IMR-90 (cell line): ENCODE measurements at regions not wholly inside any gene's neighbourhood (a gene's known extent, or its start where the extent isn't known, plus 50 kb on each side); places are given as distances from the start of the nearest gene placed in this dataset.

Experiments
- ATAC-seq: fragments of 200-7000 bp; cut with Tn5 transposase; 2 replicates; pipeline ENCODE4 v1.9.1; 2020; ENCODE audit warnings: low read depth, mild to moderate bottlenecking, moderate library complexity
- BruUV-seq: library from RNA; stranded (reverse); fragments of 400-500 nt; replicated peaks from 2 replicates; lab custom pipeline; 2021; lab: Mats Ljungman, UMichigan
- CTCF ChIA-PET: fragments of 300-600 bp; formaldehyde crosslinking; extraction: SDS; loops from one replicate; lab custom pipeline; 2021; ENCODE audit warnings: antibody characterized with exemption; lab: Yijun Ruan, JAX
- POLR2A ChIA-PET: fragments of 300-600 bp; sonication (Branson Sonifier 250); formaldehyde crosslinking; loops from one replicate; lab custom pipeline; 2022; ENCODE audit warnings: antibody characterized with exemption; ENCODE audit not compliant: unreplicated experiment; lab: Charles Lee
- DNase-seq: peaks from one replicate; pipeline ENCODE4 v3.0.0; 2013
- H2AFZ ChIP-seq: replicated peaks from 2 replicates; pipeline ENCODE3; 2013; ENCODE audit warnings: low read length, mild to moderate bottlenecking; ENCODE audit not compliant: poor library complexity
- H2AK5ac ChIP-seq: 2 replicates; pipeline ENCODE4 v1.6.1; 2013; ENCODE audit warnings: low read depth, low read length, inconsistent platforms
- H2AK9ac ChIP-seq: replicated peaks from 2 replicates; pipeline ENCODE3; 2013; ENCODE audit warnings: mild to moderate bottlenecking, low read depth, low read length, moderate library complexity; ENCODE audit not compliant: poor library complexity
- H2BK120ac ChIP-seq: 2 replicates; pipeline ENCODE4 v1.6.1; 2013; ENCODE audit warnings: low read depth, low read length, inconsistent platforms
- H2BK15ac ChIP-seq: 3 replicates; pipeline ENCODE4 v1.6.1; 2013; ENCODE audit warnings: low read depth, low read length, inconsistent platforms
- H2BK20ac ChIP-seq: 2 replicates; pipeline ENCODE4 v1.6.1; 2013; ENCODE audit warnings: low read depth, mild to moderate bottlenecking, inconsistent platforms, low read length, moderate library complexity
- H2BK5ac ChIP-seq: 2 replicates; pipeline ENCODE4 v1.6.1; 2013; ENCODE audit warnings: mild to moderate bottlenecking, low read depth, low read length, inconsistent platforms; ENCODE audit not compliant: poor library complexity, severe bottlenecking
- H3K14ac ChIP-seq: replicated peaks from 2 replicates; pipeline ENCODE4 v1.6.1; 2013; ENCODE audit warnings: low read depth, low read length, inconsistent platforms
- H3K18ac ChIP-seq: 2 replicates; pipeline ENCODE4 v1.6.1; 2013; ENCODE audit warnings: low read depth, low read length, control low read depth
- H3K23ac ChIP-seq: 2 replicates; pipeline ENCODE4 v1.6.1; 2013; ENCODE audit warnings: low read depth, low read length, inconsistent platforms
- H3K27ac ChIP-seq: 2 replicates; pipeline ENCODE4 v1.5.1; 2013; ENCODE audit warnings: mild to moderate bottlenecking, control low read depth, low read length; ENCODE audit not compliant: insufficient read depth
- H3K27me3 ChIP-seq: 2 replicates; pipeline ENCODE4 v1.6.1; 2013; ENCODE audit warnings: low read length; ENCODE audit not compliant: control insufficient read depth, insufficient read depth
- H3K36me3 ChIP-seq: 2 replicates; pipeline ENCODE4 v1.6.1; 2013; ENCODE audit warnings: low read length, mixed read lengths; ENCODE audit not compliant: control insufficient read depth, insufficient read depth
- H3K4ac ChIP-seq: 2 replicates; pipeline ENCODE4 v1.6.1; 2013; ENCODE audit warnings: low read depth, low read length, inconsistent platforms
- H3K4me1 ChIP-seq: 2 replicates; pipeline ENCODE4 v1.6.1; 2013; ENCODE audit warnings: low read length, mixed read lengths; ENCODE audit not compliant: control insufficient read depth, insufficient read depth
- H3K4me2 ChIP-seq: 2 replicates; pipeline ENCODE4 v1.6.1; 2013; ENCODE audit warnings: low read depth, mild to moderate bottlenecking, control low read depth, low read length, moderate library complexity
- H3K4me3 ChIP-seq: 2 replicates; pipeline ENCODE4 v1.5.1; 2013; ENCODE audit warnings: low read depth, mild to moderate bottlenecking, control low read depth, low read length, moderate library complexity; ENCODE audit not compliant: insufficient read depth
- H3K56ac ChIP-seq: 2 replicates; pipeline ENCODE4 v1.6.1; 2013; ENCODE audit warnings: low read length, inconsistent platforms; ENCODE audit not compliant: insufficient read depth; ENCODE audit errors: extremely low read depth
- H3K79me1 ChIP-seq, 2 experiments: 2 replicates each; pipeline ENCODE4 v1.6.1; 2013; ENCODE audit warnings: low read length in 2 of 2, inconsistent platforms in 1 of 2, low read depth in 1 of 2
- H3K9ac ChIP-seq: 2 replicates; pipeline ENCODE4 v1.6.1; 2013; ENCODE audit warnings: low read depth, low read length, control low read depth
- H3K9me1 ChIP-seq: 2 replicates; pipeline ENCODE4 v1.6.1; 2013; ENCODE audit warnings: low read length, inconsistent platforms; ENCODE audit not compliant: insufficient read depth
- H3K9me3 ChIP-seq: 2 replicates; pipeline ENCODE4 v1.6.1; 2013; ENCODE audit warnings: low read length; ENCODE audit not compliant: control insufficient read depth, insufficient read depth
- H4K20me1 ChIP-seq: 2 replicates; pipeline ENCODE4 v1.6.1; 2013; ENCODE audit warnings: low read length, inconsistent platforms; ENCODE audit not compliant: insufficient read depth
- H4K5ac ChIP-seq: 2 replicates; pipeline ENCODE4 v1.6.1; 2013; ENCODE audit warnings: mild to moderate bottlenecking, low read depth, low read length, control low read depth
- H4K8ac ChIP-seq, 2 experiments: 2 replicates each; pipeline ENCODE4 v1.6.1; 2013; ENCODE audit warnings: low read depth in 2 of 2, low read length in 2 of 2, control low read depth in 1 of 2, inconsistent platforms in 1 of 2
- H4K91ac ChIP-seq: 2 replicates; pipeline ENCODE4 v1.6.1; 2013; ENCODE audit warnings: low read depth, low read length, inconsistent platforms; ENCODE audit not compliant: insufficient read depth
- BHLHE40 ChIP-seq: fragments of 150-350 bp; IDR thresholded peaks from 2 replicates; pipeline ENCODE4 v1.6.1; 2016; ENCODE audit warnings: mild to moderate bottlenecking, low read depth, low read length
- CEBPB ChIP-seq: IDR thresholded peaks from 2 replicates; pipeline ENCODE4 v1.6.1; 2012; ENCODE audit warnings: low read depth, low read length, improper control_type of control experiment
- CHD1 ChIP-seq: IDR thresholded peaks from 2 replicates; pipeline ENCODE4 v1.6.1; 2012; ENCODE audit warnings: low read depth, low read length, improper control_type of control experiment
- CTCF ChIP-seq: conservative IDR thresholded peaks from 2 replicates; pipeline ENCODE4 v1.5.1; 2012; ENCODE audit warnings: mild to moderate bottlenecking, low read depth, low read length, improper control_type of control experiment
- ELK1 ChIP-seq: fragments of 150-350 bp; IDR thresholded peaks from 2 replicates; pipeline ENCODE4 v1.6.1; 2016; ENCODE audit warnings: low read depth, mild to moderate bottlenecking, low read length, moderate library complexity, borderline replicate concordance
- FOS ChIP-seq: fragments of 150-350 bp; IDR thresholded peaks from 2 replicates; pipeline ENCODE4 v1.6.1; 2016; ENCODE audit warnings: low read depth, low read length
- MAFK ChIP-seq: IDR thresholded peaks from 2 replicates; pipeline ENCODE4 v1.6.1; 2012; ENCODE audit warnings: low read depth, low read length, improper control_type of control experiment
- MAZ ChIP-seq: IDR thresholded peaks from 2 replicates; pipeline ENCODE4 v1.6.1; 2012; ENCODE audit warnings: low read depth, mild to moderate bottlenecking, low read length, improper control_type of control experiment, moderate library complexity, borderline replicate concordance
- MXI1 ChIP-seq: IDR thresholded peaks from 2 replicates; pipeline ENCODE4 v1.6.1; 2012; ENCODE audit warnings: low read depth, mild to moderate bottlenecking, low read length, moderate library complexity, borderline replicate concordance
- NFE2L2 ChIP-seq: fragments of 150-350 bp; IDR thresholded peaks from 2 replicates; pipeline ENCODE4 v1.6.1; 2016; ENCODE audit warnings: low read depth, mild to moderate bottlenecking, low read length
- POLR2A ChIP-seq: IDR thresholded peaks from 2 replicates; pipeline ENCODE4 v1.6.1; 2012; ENCODE audit warnings: mild to moderate bottlenecking, low read depth, low read length
- RAD21 ChIP-seq: IDR thresholded peaks from 2 replicates; pipeline ENCODE4 v1.6.1; 2012; ENCODE audit warnings: low read length, improper control_type of control experiment
- RCOR1 ChIP-seq: IDR thresholded peaks from 2 replicates; pipeline ENCODE4 v1.6.1; 2012; ENCODE audit warnings: mild to moderate bottlenecking, low read length, improper control_type of control experiment; ENCODE audit not compliant: insufficient replicate concordance
- RFX5 ChIP-seq: IDR thresholded peaks from 2 replicates; pipeline ENCODE4 v1.8.0; 2012; ENCODE audit warnings: low read depth, mild to moderate bottlenecking, low read length, moderate library complexity
- SMC3 ChIP-seq: fragments of 150-350 bp; IDR thresholded peaks from 2 replicates; pipeline ENCODE4 v1.6.1; 2016; ENCODE audit warnings: low read depth, mild to moderate bottlenecking, antibody characterized with exemption, low read length, moderate library complexity
- USF2 ChIP-seq: fragments of 150-350 bp; IDR thresholded peaks from 2 replicates; pipeline ENCODE4 v1.6.1; 2017; ENCODE audit warnings: mild to moderate bottlenecking, antibody characterized with exemption, low read length, low read depth
- WGBS, 2 experiments: methylation state at CpG; one replicate each; pipeline versions ENCODE4 v1.1.5 to v1.1.7; 2013; ENCODE audit warnings: missing lambda C conversion rate in 2 of 2; ENCODE audit not compliant: insufficient read length in 1 of 2; ENCODE audit errors: extremely low coverage in 2 of 2; 5-methylcytosine and 5-hydroxymethylcytosine counted together
- dilution Hi-C: fragments of 300-500 bp; cut with HindIII; formaldehyde crosslinking; loops from one replicate; pipeline ENCODE4 v1.14.3; 2018; ENCODE audit warnings: low sequenced_read_pairs; ENCODE audit not compliant: unreplicated experiment
- in situ Hi-C: fragments of 300-500 bp; cut with MboI; formaldehyde crosslinking; loops from 3 replicates; pipeline ENCODE4 v1.14.3; 2019; ENCODE audit warnings: low sequenced_read_pairs, inconsistent platforms, mixed read lengths
- intact Hi-C: fragments of 100-400 bp; cut with micrococcal nuclease; formaldehyde crosslinking; loops from 2 replicates; pipeline ENCODE4 v1.10.0; 2022

GRCh38 chr4:153090670-153091385 lies 113.4 kb upstream of the TRIM2 start:
- dilution Hi-C loops = no loop called here
- Histone ChIP-seq H4K8ac (no peak overlapping the region), H2BK5ac (no peak overlapping the region), H2AK9ac (no peak overlapping the region), H2BK20ac (no peak overlapping the region), H4K20me1 (no peaks in the 10 kb centered on the region), H2AFZ (no peak overlapping the region), H3K18ac (no peak overlapping the region), H2BK15ac (no peak overlapping the region), H3K9me3 (peaks cover 2% of the 10 kb centered on the region), H3K4me3 (no peak overlapping the region), H4K91ac (no peak overlapping the region), H2BK120ac (no peak overlapping the region), H2AK5ac (no peak overlapping the region), H3K9ac (no peak overlapping the region), H3K36me3 (no peaks in the 10 kb centered on the region), H3K23ac (no peak overlapping the region), H3K27ac (no peak overlapping the region), H4K5ac (no peak overlapping the region), H3K4me1 (peaks cover 6% of the 10 kb centered on the region), H3K4me2 (no peak overlapping the region), H3K79me1 (no peaks in the 10 kb centered on the region), H3K9me1 (no peaks in the 10 kb centered on the region), H3K27me3 (peaks cover 29% of the 10 kb centered on the region), H3K56ac (no peak overlapping the region), H3K4ac (no peak overlapping the region), H3K14ac (no peak overlapping the region)
- no peak for DNase-seq
- WGBS, 2 experiments = no CpG with 5 or more reads among the region's 6 CpGs
- no peak for ATAC-seq
- POLR2A ChIA-PET = no interaction called here
- no TSS peak for BruUV-seq
- CTCF ChIA-PET = interaction anchor here (2.5 kb wide), 1 partner anchor 37 kb away, joined by 8 read pairs; no protein-coding TSS in a partner anchor
- TF ChIP-seq BHLHE40 = no peak
- no peak for TF ChIP-seq ELK1
- TF ChIP-seq POLR2A = no peak
- no peak for TF ChIP-seq MAFK
- no peak for TF ChIP-seq USF2
- TF ChIP-seq NFE2L2 = no peak
- no peak for TF ChIP-seq SMC3
- TF ChIP-seq CHD1 = no peak
- no peak for TF ChIP-seq MXI1
- TF ChIP-seq RFX5 = no peak
- TF ChIP-seq RCOR1 = no peak
- TF ChIP-seq RAD21 = no peak
- no peak for TF ChIP-seq MAZ
- TF ChIP-seq FOS = no peak
- TF ChIP-seq CTCF = no peak
- no peak for TF ChIP-seq CEBPB
- in situ Hi-C loops = no loop called here
- intact Hi-C loops = no loop called here
